HG02798 (cell line): ENCODE measurements at regions not wholly inside any gene's neighbourhood (a gene's known extent, or its start where the extent isn't known, plus 50 kb on each side); places are given as distances from the start of the nearest gene placed in this dataset.
A peak's percentile ranks its signal among the peaks of the same experiment; 100 is the strongest.

Source experiments
- ATAC-seq: cut with Tn5 transposase; IDR thresholded peaks from one replicate; pipeline ENCODE4 v1.9.1; 2021; ENCODE audit warnings: mild to moderate bottlenecking; ENCODE audit not compliant: unreplicated experiment, poor library complexity

DNA sequence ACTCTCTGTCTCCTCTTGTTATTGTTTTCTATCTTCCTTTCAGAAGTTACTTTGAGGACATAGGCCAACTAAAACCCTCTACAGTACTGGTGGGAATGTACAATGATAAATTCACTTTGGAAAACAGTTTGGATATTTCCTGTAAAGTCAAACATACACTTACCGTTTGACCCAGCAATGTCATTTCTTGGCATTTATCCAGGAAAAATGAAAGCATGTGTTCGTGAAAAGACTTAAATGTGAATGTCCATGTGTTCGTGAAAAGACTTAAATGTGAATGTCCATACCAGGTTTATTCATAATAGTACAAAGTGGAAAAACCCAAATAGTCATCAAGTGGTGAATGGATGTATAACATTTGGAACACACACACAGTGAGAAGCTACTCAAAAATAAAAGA lies 361.5 kb upstream of the DPH6 start:
- no peak for ATAC-seq

GRCh38 chr15:35909414-35909813 lies 363.4 kb upstream of the DPH6 start:
- no peak for ATAC-seq

- ATAC-seq: no peak
These were observed 364.3 kb upstream of the DPH6 start for GRCh38 chr15:35910227-35910626.

DNA sequence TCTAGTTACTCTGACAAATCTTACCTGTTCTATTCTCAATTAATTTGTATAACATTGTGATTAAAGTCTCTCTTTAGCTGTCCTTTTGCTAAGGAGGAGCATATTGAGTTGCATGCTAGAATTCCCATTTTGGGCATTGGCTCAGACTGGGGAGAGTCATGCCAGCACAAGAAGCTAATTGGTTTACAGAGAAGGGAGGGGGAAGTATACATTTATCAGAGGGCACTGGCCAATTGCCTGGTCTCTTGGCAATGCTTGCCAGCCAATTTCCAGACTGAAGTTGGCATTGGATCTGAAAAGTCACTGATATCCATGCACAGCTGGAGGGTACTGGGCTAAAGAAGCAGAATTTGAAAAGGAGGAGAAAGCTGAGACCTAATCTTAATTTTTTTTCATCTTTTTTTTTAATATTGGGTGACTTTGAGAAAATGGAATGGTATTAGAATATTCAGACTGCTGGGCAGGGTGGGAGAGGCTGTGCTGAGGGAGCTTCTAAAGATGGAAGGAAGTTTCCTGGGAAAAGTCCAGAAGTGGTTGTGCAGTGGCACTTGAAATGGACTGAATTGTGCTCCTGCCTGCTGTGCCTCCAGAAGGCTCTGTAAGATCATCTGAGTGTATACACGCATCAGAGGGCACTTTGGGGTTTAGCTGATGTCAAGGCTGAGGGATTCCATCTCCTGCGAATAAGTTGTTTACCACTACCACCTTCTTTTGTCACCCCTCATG lies 365.2 kb upstream of the DPH6 start:
- ATAC-seq: no peak

GRCh38 chr15:35912196-35912595 lies 366.2 kb upstream of the DPH6 start:
- ATAC-seq: no peak

DNA sequence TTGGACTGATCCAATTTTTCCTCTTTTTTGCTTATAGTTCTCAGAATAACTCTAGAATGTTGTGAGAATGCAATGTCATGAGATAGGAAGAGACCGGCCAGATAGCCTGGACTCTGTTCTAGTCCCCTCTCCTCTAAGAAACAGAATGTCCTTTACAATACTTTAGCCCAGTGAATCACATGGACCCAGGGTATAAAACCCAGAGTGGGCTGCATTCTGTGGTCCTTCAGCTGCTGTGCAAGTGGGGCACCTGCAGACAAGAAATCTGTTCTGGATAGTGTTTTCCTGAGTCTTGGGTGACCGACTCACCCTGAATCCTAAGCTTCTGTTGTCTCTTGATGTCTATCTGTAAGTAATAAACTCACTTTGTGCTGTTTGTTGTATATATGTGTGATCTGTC lies 368.6 kb upstream of the DPH6 start:
- ATAC-seq: no peak

DNA sequence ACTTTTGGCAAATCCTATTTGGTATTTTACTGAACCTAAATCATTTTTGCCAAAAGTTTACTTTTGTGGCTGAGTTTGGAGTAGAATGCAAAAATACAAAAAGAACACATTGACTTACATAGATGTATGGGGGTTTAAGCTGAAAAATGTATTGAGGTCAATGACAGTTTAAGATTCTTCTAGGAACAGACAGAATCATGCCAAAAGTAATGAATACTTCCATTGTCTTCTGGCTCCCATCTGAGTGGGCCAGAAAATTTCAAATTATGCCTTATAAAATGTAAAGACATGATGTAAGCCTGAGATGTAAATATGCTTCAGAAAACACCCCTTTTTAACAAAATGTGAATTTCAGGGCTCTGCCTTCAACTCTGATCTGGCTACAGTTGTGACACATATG lies 375.1 kb upstream of the DPH6 start:
- ATAC-seq: no peak

GRCh38 chr15:35925275-35926006 lies 379.5 kb upstream of the DPH6 start:
- ATAC-seq: no peak

DNA sequence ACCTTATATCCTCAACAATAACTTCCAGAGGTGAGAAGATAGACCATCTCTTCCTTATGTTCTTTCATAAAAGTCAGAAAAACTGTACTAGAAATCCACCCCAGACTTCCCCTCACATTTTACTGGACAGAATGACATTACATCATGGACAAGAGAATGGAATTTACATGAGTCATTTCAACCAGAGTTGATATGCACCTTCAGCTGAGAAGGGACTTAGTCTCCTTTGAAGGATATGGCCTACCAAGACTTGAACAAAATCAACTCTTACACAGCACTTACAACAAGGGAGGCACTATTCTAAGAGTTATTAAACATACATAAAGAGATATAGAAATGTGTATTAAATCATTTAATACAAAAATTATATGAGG lies 380.0 kb upstream of the DPH6 start:
- no peak for ATAC-seq

DNA sequence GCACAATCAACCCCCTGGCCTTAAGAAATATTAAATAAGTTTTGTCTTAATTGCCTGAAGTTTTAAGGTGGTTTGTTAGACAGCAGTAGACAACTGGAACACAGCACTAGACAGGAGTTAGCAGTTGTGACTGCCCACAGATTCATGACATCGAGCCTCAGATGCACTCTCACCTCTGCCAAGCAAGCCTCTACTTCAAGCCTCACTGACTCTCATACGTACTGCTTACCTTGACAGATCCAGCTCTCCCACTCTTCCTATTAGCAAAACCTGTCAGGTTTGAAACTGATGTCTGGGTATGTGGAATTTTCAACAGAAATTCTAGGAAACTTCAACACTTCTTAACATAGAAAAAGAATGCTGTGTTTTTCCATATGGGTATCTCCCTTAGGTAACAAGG lies 382.9 kb upstream of the DPH6 start:
- ATAC-seq: peak; percentile 36

DNA sequence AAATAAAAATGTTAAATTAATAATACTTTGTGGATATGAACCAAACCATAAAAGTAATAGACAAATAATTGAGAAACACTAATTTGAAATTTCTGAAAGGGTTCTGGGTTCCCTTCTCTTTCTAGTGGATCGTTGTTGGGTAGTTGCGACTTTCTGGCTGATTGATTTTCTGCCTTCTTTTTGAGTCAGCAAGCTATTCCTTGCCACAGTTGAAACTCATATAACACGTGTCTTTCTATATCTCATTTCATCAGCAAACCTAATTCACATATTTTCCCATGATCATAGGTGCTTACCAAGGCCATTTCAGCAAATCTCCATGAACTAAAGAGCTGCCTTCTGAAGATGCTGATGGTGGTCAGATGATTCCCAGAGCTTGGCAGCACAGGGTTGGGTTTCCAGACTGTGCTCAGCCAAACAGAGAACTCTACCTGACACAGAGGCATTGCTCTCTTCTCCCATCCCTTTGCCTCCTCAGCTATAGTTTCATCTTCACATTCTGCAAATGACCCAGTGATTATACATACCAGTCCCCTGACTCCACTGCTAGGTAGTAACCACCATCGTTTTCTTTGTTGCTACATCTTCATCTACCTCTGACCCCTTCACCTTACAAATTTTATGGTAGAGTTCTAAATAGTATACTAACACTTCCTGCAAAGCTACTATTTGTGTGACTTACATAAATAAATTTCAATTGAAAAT lies 383.9 kb upstream of the DPH6 start:
- ATAC-seq: peak; percentile 77

DNA sequence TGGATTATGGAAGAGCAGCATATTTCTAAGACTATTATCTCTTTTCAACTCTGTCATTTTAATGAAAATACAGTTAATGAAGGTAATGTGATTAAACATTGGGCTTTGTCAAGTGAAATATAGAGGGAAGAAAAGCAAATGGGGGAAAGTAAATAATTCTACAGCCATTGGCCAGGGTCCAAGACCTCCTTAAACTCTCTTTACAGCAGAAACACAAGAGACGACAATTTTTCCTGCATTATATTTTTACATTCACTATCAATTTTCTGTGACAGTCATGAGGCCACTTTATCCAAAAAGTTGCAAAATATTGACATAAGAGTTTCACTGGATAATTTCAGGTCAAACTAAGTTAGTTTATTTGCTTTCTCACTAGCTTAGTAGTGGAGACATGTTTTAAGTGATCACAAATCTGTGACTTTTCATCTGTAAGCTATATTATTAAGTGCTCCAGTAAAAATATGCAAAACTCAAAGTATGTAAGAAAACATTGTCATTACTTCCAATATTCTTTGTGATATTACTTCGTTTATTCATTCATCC lies 385.9 kb upstream of the DPH6 start:
- ATAC-seq: no peak

DNA sequence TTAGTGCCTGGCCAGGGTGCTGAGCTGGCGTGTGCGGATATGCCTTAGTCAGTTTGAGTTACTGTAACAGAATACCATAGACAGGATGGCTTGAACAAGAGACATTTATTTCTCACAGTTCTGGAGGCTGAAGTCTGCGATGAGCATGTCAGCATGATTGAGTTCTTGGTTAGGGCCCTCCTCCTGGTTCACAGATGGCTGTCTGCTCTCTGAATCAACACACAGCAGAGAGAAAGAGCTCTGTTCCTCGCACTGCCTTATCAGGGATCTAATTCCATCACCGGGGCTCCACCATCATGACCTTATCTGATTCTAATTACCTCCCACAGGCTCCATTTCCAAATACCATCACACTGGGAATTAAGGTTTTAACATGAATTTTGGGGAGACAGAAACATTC lies 386.6 kb upstream of the DPH6 start:
- ATAC-seq: no peak

DNA sequence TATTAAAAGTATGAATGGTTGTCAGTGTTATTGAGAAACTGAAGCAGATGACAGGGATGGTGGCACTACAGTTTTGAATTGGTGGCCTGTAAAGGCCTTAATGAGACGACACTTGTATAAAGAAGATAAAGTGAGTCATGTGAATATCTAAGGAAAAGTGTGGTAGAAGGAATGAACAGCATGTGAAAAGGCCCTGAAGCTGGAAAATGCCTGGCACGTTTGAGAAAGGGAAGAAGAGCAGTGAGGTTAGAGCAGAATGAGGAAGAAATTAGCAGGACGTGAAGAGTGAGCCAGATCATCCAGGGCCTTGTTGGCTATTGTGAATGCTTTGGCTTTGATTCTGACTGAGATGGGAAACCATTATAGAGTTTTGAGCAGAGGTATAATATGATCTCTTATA lies 387.6 kb upstream of the DPH6 start:
- no peak for ATAC-seq

DNA sequence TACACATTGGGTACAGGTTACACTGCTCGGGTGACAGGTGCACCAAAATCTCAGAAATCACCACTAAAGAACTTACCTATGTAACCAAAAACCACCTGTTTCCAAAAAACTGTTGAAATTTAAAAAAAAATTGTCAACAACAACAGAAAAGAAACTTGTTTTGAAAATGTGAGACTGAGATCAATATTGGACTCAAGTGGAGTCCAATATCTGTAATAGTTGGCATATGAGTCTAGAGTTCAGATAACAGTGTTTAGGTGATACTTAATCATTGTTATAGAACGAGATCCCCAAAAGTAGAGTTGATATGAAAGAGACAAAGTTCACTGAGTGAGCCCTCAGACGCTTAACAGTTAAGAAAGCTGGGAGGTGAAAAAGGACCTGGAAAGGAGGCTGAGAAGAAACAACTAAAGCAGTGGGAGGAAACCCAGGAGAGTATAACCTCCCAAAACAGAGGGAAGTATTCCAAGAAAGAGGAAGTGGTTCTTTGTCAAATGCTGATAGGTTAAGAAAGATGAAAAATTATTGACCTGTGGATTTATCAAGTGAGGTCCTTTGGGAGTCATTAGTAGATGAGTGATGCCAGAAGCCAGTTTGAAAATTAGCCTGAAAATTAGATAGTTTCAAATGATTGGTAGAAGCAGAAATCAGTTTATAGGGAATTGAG lies 388.6 kb upstream of the DPH6 start:
- ATAC-seq: no peak

DNA sequence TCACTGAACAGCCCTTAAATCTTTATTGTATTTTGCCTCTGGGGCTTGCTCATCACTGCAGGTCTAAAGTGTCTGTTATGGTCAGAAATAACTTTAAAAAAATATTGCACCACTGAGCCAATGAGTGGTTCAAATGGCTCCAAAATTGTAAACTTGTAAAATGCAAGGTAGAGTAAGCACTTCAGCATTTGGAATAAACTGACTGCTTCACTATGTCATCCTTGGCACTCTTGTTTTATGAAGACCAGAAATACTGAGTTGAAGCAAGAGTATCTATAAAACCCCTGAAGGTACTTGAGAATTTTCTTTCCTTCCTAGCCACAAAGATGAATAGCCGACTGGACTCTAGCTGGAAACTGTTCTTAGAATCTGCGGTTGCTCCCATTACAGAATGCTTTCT lies 390.3 kb upstream of the DPH6 start:
- ATAC-seq: no peak

DNA sequence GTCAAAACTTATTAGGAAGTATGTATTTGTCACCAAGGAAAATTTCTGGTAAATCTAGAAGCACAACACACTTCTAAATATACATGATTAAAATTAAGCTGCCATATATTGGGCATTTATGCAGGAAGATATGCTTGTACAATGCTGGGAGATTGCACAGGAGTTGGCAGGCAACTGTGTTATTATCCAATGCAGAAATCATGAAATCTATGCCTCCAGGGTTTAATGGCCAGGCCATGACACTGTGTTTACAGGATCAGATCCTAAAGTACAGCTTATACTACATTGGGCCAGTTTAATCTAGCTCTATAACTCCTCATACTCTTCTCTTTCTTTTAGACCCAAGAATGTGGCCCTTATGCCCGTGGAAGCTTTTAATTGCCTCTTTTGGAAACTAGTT lies 391.4 kb upstream of the DPH6 start:
- no peak for ATAC-seq

GRCh38 chr15:35944945-35945585 lies 399.1 kb upstream of the DPH6 start:
- no peak for ATAC-seq

GRCh38 chr15:35953424-35953823 lies 407.5 kb upstream of the DPH6 start:
- ATAC-seq: no peak

- no peak for ATAC-seq
These were observed 410.1 kb upstream of the DPH6 start for GRCh38 chr15:35956056-35956455.
